Stimulated activated CD8-positive, alpha-beta memory T cell treated with anti-CD3 and anti-CD28 coated beads, Interleukin-4, amount 100 ng/mL, for 24 hours (primary cell): ENCODE measurements at regions not wholly inside any gene's neighbourhood (a gene's known extent, or its start where the extent isn't known, plus 50 kb on each side); places are given as distances from the start of the nearest gene placed in this dataset.
"Not testable (repeated sequence)": the region's sequence is repeated elsewhere in the genome, so short reads cannot be mapped to it uniquely, and the experiment has no call there.

Experiments
- DNase-seq: peaks from one replicate; pipeline ENCODE4 v3.0.0-alpha.2; 2020; ENCODE audit warnings: low read depth

GRCh38 chr12:111248236-111249017, 120.5 kb downstream of the PHETA1 start:
- DNase-seq: no peak

DNA sequence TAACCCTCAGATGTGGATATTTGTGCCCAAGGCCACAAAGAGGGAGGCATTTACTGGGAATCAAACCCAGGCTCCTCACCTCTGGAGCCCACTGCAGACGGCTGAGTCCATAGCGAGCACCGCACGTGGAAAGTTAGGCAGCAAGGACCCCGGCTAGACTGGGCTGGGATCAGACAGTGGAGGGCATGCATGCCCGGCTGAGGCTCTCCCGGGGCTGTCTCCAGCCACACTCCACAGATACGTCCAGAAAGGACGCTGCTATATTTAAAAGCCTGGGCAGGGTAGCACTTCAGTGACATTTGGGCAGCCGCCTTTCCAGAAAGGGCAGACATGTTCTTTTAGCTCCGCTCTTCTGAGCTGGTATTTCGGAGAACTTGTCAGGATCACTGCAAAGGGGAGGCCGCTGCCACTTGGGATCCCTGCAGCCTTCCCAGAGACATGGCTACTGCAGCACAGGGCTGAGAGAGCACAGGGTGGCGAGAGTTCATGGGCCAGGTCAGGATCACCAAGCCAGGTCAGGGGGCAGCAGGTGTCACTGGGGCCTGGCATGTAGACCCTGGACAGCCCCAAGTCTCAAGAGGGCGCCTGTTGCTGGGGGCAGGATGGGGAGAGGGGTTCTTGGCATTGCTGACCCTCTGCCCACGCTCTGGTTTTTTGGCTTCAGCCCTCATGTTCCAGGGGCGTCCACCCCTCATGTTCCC, 121.7 kb downstream of the PHETA1 start:
- DNase-seq: no peak

GRCh38 chr12:111246477-111247011, 122.4 kb downstream of the PHETA1 start:
- no peak for DNase-seq

DNA sequence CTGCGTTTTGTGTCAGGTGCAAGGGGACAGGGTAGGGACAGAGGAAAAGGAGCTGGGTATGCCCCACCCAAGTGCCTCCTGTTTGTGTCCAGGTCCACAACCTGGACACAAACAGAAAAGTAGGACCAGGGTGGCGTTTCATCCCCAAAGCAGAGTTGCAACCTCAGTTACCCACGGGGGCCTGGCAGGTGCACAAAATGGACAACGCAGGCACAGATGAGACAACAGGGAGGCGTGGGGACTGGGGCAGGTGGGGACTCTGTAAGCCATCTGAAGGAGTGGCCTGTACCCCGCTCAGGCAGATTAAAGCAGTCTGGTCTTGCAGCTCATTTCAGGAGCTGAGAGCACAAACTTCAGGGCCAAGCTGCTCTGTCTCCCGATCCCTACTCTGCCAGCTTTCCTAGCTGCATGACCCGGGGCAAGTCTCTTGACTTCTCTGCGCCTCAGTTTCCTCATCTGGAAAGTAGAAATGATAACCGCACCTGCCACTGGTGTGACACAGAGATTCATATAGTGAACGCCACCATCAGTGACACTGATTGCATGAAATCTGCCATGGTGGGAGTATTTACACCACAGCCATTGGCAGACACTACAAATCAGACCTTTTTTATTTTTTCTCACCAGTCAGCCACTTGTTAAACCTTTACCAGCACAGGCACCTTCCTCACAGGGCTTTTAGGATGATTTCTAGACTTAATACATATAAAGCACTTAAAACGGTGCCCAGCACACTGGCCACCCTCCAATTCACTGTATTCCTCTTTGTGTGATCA, 123.0 kb downstream of the PHETA1 start:
- DNase-seq: no peak

DNA sequence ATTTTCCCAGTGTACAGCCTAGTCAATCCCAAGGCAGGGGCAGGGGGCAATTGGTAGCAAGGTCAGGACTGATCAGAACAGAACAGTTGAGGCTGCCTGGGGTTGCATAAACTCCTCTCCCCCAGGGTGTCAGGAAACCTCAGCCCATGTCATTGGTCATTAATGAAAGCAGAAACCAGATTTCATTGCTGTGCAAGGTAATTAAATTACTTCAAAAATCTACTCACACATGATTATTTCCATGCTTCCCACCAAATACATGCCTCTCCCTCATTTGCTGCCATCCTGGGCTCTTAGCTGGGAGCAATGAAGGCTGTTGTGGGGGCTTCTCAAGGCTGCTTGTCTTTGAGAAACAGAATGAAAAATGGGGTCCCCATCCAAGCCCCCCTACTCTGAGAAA, 124.2 kb downstream of the PHETA1 start:
- no peak for DNase-seq

DNA sequence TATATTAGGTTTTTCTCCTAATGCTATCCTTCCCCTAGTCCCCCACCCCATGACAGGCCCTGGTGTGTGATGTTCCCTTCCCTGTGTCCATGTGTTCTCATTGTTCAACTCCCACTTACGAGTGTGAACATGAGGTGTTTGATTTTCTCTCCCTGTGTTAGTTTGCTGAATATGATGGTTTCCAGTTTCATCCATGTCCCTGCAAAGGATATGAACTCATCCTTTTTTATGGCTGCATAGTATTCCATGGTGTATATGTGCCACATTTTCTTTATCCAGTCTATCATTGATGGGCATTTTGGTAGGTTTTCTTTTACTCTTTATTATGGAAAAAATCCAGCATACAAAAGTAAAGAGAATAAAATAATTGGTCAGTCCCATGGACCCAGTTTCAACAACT, 126.1 kb downstream of the PHETA1 start:
- DNase-seq: not testable (repeated sequence)

- no peak for DNase-seq
These were observed 126.7 kb downstream of the PHETA1 start for GRCh38 chr12:111242184-111242583.

DNA sequence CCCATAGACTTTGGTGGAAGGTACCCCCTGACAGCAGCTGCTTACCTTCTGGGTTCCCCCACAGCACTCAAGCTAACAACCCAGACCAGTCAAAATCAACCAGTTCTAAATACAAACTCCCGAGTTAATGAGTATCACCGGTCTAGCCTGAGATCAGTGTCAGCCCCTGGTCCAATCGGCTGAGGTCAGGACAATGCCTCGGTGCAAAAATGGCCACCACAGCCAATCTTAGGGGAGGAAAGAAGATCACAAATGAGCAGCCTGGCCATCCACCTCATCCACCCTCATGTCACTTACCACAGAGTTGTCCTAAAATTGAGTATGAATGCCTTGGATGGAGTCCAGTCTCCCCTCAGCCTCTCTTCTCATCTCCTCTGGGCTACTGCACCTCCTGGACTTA, 128.5 kb downstream of the PHETA1 start:
- no peak for DNase-seq

DNA sequence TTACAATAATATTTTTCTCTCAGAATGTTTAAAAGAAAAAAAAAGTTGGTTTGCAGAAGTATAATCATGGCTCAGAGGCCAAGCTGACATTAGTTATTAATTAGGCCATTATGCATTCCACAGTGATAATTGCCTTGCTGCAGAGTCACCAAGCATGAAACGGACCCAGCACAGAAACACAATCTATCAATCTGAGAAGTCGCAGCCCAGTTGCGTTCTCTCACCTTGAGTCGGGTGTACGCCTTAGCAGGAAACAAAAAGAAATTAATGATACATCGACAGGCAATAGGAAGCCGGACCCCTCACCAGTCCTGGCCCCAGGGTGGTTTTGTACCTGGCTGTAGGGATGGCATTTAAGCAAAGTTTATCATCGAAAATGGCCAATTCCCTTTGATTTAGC, 129.7 kb downstream of the PHETA1 start:
- no peak for DNase-seq

DNA sequence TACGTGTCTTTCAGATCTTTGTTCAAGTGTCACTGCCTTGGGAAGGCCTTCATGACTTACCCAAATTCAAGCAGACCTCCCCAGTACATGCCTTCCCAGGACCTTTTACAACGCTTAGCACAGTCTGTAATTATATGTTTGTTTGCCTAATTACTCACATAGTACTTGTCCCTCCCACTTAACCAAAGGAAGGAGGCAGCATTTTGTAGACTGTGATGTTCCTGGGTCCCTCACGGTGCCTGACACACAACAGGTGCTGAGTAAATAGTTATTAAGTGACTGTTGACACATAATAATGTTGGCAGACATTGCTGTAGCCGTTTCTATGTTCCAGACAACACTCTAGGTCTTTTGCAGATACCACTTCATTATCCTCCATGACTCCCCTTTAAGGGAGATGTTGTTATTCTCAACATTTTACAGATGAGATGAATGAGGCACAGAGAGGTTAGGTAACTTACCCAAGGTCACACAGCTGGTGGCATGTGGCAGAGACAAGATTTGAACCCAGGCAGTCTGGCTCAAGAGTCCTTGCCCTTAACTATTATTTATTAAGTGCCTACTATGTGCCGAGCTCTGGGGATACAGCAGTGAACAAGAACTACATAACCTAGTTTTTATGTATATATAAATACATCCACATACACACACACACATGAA, 130.7 kb downstream of the PHETA1 start:
- no peak for DNase-seq

- not testable (repeated sequence) for DNase-seq
These were observed 134.4 kb downstream of the PHETA1 start for GRCh38 chr12:111234491-111234890.

DNA sequence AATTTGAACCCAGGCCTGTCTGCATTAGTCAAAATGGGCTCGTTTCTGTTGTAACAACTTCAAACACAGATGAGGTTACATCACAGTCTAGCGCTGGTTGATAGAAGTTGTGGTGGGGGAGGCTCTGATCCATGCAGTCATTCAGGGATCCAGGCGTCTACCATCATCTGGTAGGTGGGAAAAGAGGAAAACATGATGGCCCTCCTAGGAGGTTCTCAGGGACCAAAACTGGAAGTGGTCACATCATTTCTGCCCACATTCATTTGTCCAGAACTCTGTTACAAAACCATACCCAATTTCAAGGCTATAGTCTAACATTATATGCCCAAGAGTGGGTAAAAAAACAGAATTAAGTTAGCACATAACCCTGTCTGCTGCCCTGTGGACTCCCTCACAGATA, 135.1 kb downstream of the PHETA1 start:
- no peak for DNase-seq

- no peak for DNase-seq
These were observed 138.2 kb downstream of the PHETA1 start for GRCh38 chr12:111230649-111231048.

DNA sequence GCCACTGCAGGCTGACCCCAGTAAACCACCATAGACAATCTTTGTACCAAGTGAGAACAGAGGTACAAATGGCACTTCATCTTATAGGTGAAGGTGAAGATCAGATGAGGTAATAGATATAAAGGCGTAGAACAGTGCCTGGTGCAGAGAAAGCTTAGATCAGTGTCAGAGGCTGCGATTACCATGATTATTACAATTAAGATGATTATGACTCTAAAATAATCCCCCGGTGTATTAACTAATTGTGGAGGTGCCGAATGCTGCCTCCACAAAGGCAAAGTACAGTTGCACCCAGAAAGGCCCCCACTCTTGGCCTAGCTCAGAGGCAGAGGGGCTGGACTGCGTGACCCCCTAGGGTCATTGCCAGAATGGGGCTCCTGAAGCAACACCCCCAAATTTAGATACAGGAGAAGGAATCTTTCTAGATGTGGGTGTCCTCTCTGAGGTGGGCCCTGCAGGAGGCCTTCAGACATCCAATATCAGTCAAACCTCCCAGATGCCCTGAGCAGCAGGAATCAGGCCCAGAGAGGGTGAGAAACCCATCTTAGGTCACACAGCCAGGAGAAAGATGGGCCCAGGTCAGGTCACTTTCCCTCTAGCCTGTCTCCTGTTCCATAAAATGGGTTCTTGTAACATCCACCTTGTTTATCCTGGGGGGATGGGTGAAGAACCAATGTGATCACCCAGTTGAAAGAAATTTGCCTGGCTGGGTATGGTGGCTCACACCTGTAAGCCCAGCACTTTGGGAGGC, 139.8 kb downstream of the PHETA1 start:
- no peak for DNase-seq

GRCh38 chr12:111227476-111228420, 141.1 kb downstream of the PHETA1 start:
- no peak for DNase-seq

GRCh38 chr12:111226680-111227079, 142.2 kb downstream of the PHETA1 start:
- DNase-seq: no peak

- no peak for DNase-seq
These were observed 143.6 kb downstream of the PHETA1 start for GRCh38 chr12:111225307-111225706.

DNA sequence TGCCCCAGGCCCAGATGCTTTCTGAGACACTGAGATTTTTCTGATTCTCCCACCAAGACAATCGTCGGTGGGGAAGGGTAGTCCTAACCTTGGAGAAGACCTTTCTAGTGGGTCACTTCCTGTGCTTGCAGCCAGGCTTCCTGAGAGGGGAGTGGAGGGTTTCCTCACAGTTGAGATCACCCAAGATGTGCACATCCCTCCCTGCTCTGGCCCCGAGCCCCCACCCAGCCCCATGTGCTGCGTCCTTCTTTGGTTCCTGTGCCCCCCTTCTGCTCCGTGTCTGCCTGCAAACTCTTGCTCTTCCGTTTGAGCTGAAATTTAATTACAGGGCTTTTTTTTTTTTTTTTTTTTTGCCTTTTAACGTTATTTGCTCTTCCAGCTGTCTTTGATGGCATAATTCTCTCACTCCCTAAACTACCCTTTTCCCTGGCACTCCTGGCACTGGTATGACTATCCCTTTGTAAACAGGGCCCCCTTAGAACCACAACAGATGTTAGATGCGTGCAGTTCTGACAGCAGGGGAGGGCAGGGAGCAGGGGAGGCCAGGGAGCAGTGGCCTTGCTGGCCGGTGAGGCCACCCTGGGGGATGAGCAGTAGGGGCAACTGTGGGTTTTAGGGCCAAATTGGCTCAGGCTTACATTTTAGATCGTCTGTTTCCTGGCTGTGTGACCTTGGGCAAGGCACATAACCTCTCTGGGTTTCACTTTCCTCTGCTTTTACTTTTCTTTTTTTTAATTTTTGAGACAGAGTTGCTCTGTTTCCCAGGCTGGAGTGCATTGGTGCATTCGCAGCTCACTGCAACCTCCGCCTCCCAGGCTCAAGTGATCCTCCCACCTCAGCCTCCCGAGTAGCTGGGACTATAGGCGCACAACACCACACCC, 144.5 kb downstream of the PHETA1 start:
- no peak for DNase-seq

GRCh38 chr12:111222523-111222922, 146.4 kb downstream of the PHETA1 start:
- DNase-seq: no peak
